Neural cell (in vitro differentiated cells): ENCODE measurements at regions not wholly inside any gene's neighbourhood (a gene's known extent, or its start where the extent isn't known, plus 50 kb on each side); places are given as distances from the start of the nearest gene placed in this dataset.

Experiments
- H2AFZ ChIP-seq: fragments of 200-600, 300-800 bp; sonication (generic), shearing (Covaris generic); 2 replicates; pipeline ENCODE4 v1.6.0; 2014; ENCODE audit warnings: low read depth, mild to moderate bottlenecking, antibody characterized with exemption, low read length, moderate library complexity
- H3F3A ChIP-seq: fragments of 200-600 bp; shearing (Covaris generic); 2 replicates; pipeline ENCODE4 v1.6.1; 2016; ENCODE audit warnings: mild to moderate bottlenecking, moderate library complexity, mixed read lengths, antibody characterized with exemption, low read length; ENCODE audit not compliant: insufficient read depth, poor library complexity, severe bottlenecking
- H3K27ac ChIP-seq: fragments of 200-600, 300-800 bp; sonication (generic), shearing (Covaris generic); 2 replicates; pipeline ENCODE4 v1.5.1; 2014; ENCODE audit warnings: mild to moderate bottlenecking, low read length, moderate library complexity
- H3K27me3 ChIP-seq: fragments of 300-800, 200-600 bp; sonication (generic), shearing (Covaris generic); 2 replicates; pipeline ENCODE4 v1.6.0; 2014; ENCODE audit warnings: mild to moderate bottlenecking, low read depth, low read length, moderate library complexity; ENCODE audit not compliant: insufficient read depth
- H3K36me3 ChIP-seq: fragments of 300-800, 200-600 bp; sonication (generic), shearing (Covaris generic); 2 replicates; pipeline ENCODE4 v1.5.1; 2014; ENCODE audit warnings: mild to moderate bottlenecking, antibody characterized with exemption, low read length, moderate library complexity; ENCODE audit not compliant: insufficient read depth
- H3K4me2 ChIP-seq: fragments of 300-800, 200-600 bp; sonication (generic), shearing (Covaris generic); 2 replicates; pipeline ENCODE4 v1.6.0; 2014; ENCODE audit warnings: mild to moderate bottlenecking, low read length
- H3K4me3 ChIP-seq: fragments of 300-800, 200-600 bp; sonication (generic), shearing (Covaris generic); 2 replicates; pipeline ENCODE4 v1.5.1; 2014; ENCODE audit warnings: mild to moderate bottlenecking, low read length, moderate library complexity
- H3K79me2 ChIP-seq: fragments of 200-600 bp; shearing (Covaris generic); replicated peaks from 2 replicates; pipeline ENCODE4 v1.6.0; 2014; ENCODE audit warnings: mild to moderate bottlenecking, low read length, moderate library complexity; ENCODE audit not compliant: insufficient read depth
- H3K9ac ChIP-seq: fragments of 300-800, 200-600 bp; sonication (generic), shearing (Covaris generic); 2 replicates; pipeline ENCODE4 v1.6.1; 2016; ENCODE audit warnings: mild to moderate bottlenecking, low read length, mixed read lengths
- H3K9me2 ChIP-seq: fragments of 200-600 bp; shearing (Covaris generic); 2 replicates; pipeline ENCODE4 v1.6.1; 2016; ENCODE audit warnings: mild to moderate bottlenecking, low read length, mixed read lengths; ENCODE audit not compliant: insufficient read depth
- H3K9me3 ChIP-seq: fragments of 200-600, 300-800 bp; sonication (generic), shearing (Covaris generic); 2 replicates; pipeline ENCODE4 v1.6.1; 2016; ENCODE audit warnings: mild to moderate bottlenecking, mixed run types, low read length, moderate library complexity, mixed read lengths
- H4K20me1 ChIP-seq: fragments of 200-600 bp; shearing (Covaris generic); 2 replicates; pipeline ENCODE4 v1.6.1; 2016; ENCODE audit warnings: mild to moderate bottlenecking, mixed run types; ENCODE audit not compliant: insufficient read depth
- EZH2 ChIP-seq: fragments of 200-600, 300-800 bp; shearing (Covaris generic), sonication (generic); IDR thresholded peaks from 2 replicates; pipeline ENCODE4 v1.6.1; 2014; ENCODE audit warnings: antibody characterized with exemption, low read length, borderline replicate concordance, mild to moderate bottlenecking; ENCODE audit not compliant: insufficient read depth, poor library complexity, severe bottlenecking
- MXI1 ChIP-seq: fragments of 450-650 bp; conservative IDR thresholded peaks from 2 replicates; pipeline ENCODE4 v1.6.1; 2014; ENCODE audit warnings: antibody characterized with exemption, mild to moderate bottlenecking; ENCODE audit not compliant: poor library complexity, severe bottlenecking
- POLR2AphosphoS5 ChIP-seq: IDR thresholded peaks from 2 replicates; pipeline ENCODE4 v1.6.1; 2012
- RAD21 ChIP-seq: fragments of 450-650 bp; conservative IDR thresholded peaks from 2 replicates; pipeline ENCODE4 v1.6.1; 2014; ENCODE audit warnings: antibody characterized with exemption, mild to moderate bottlenecking, moderate library complexity
- SMC3 ChIP-seq: fragments of 450-650 bp; conservative IDR thresholded peaks from 2 replicates; pipeline ENCODE4 v1.6.1; 2014; ENCODE audit warnings: antibody characterized with exemption, mild to moderate bottlenecking, moderate library complexity; ENCODE audit not compliant: poor library complexity
- TAF1 ChIP-seq: IDR thresholded peaks from 2 replicates; pipeline ENCODE4 v1.6.1; 2012; ENCODE audit warnings: low read depth
- TF ChIP-seq, protein P1 (sequence below): fragments of 450-650 bp; IDR thresholded peaks from 2 replicates; pipeline ENCODE4 v1.5.1; 2014; ENCODE audit warnings: antibody characterized with exemption, mild to moderate bottlenecking, moderate library complexity; ENCODE audit not compliant: poor library complexity, severe bottlenecking
- TF ChIP-seq, protein P2 (sequence below): IDR thresholded peaks from 2 replicates; pipeline ENCODE4 v1.6.1; 2012; ENCODE audit warnings: borderline replicate concordance

DNA sequence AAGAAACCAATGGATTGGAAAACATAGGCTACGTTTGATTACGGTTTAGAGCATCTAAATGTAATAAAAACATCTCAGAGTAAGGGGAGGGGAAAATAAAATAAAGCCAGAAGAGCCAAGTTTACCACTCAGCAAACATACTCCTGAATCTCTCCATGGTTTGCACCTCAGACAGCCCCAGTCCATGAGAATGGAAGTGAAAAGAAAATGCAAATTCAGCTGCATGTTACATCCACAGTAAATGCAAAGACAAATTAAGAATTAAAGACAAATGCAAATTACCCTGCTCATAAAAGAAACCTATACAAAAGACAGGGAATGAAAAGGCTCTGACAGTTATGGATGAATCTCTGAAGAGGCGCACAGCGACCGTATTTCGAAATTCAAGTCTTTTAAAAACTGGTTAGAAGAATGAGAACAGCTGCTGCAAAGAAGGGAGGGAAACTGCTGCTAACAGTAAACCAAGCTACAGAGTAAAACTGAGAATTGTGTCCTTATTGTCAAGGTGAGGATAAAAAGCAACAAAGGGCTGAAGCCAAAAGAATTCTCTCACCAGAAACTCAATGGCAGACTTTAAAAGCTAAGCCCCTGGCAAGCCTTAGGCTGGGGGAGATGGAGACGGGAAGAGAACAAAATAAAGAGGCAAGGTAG is 197.9 kb upstream of the ACVR2A start:
- H2AFZ ChIP-seq, result no peak overlapping the region
- H3K27ac ChIP-seq, result no peak overlapping the region

DNA sequence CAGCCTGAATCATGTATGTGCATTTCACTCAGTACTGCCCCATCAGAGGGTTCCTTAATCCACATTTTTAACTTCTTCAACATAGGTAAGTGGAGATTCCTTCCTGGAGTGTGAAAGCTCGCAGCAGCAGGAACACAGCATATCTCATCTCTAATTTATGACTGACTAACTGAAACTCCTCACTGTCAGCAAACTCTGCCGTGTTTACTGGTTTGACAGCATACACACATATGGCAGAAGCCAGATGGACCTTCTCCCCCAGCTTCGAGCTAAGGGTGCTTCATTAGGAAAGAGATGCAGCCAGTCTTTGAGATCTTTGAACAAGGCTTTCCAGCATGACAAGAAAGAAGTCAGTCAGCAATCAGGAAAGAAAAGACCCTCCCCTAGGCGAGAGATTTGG is 200.3 kb upstream of the ACVR2A start:
- no peaks in the 10 kb centered on the region for H3K79me2 ChIP-seq
- H3K36me3 ChIP-seq, result no peaks in the 10 kb centered on the region
- TF ChIP-seq RAD21, result no peak
- no peak overlapping the region for H3K9ac ChIP-seq
- no peak overlapping the region for H3K4me2 ChIP-seq
- no peaks in the 10 kb centered on the region for H3F3A ChIP-seq
- no peak overlapping the region for H3K27ac ChIP-seq
- no peaks in the 10 kb centered on the region for H3K9me3 ChIP-seq
- no peaks in the 10 kb centered on the region for H4K20me1 ChIP-seq
- no peaks in the 10 kb centered on the region for H3K9me2 ChIP-seq
- no peak overlapping the region for H3K4me3 ChIP-seq
- H3K27me3 ChIP-seq, result no peaks in the 10 kb centered on the region
- H2AFZ ChIP-seq, result no peak overlapping the region

More for the DNA sequence above, 197.9 kb upstream of the ACVR2A start:
- Histone ChIP-seq H3F3A (no peaks in the 10 kb centered on the region), H3K9ac (no peak overlapping the region), H3K36me3 (no peaks in the 10 kb centered on the region), H3K9me3 (no peaks in the 10 kb centered on the region), H3K4me3 (no peak overlapping the region), H4K20me1 (no peaks in the 10 kb centered on the region), H3K4me2 (no peak overlapping the region), H3K9me2 (no peaks in the 10 kb centered on the region), H3K79me2 (no peaks in the 10 kb centered on the region), H3K27me3 (no peaks in the 10 kb centered on the region)
- TF ChIP-seq, protein P1, sequence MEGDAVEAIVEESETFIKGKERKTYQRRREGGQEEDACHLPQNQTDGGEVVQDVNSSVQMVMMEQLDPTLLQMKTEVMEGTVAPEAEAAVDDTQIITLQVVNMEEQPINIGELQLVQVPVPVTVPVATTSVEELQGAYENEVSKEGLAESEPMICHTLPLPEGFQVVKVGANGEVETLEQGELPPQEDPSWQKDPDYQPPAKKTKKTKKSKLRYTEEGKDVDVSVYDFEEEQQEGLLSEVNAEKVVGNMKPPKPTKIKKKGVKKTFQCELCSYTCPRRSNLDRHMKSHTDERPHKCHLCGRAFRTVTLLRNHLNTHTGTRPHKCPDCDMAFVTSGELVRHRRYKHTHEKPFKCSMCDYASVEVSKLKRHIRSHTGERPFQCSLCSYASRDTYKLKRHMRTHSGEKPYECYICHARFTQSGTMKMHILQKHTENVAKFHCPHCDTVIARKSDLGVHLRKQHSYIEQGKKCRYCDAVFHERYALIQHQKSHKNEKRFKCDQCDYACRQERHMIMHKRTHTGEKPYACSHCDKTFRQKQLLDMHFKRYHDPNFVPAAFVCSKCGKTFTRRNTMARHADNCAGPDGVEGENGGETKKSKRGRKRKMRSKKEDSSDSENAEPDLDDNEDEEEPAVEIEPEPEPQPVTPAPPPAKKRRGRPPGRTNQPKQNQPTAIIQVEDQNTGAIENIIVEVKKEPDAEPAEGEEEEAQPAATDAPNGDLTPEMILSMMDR, result no peak
- TF ChIP-seq EZH2, result no peak
- TF ChIP-seq, protein P2, sequence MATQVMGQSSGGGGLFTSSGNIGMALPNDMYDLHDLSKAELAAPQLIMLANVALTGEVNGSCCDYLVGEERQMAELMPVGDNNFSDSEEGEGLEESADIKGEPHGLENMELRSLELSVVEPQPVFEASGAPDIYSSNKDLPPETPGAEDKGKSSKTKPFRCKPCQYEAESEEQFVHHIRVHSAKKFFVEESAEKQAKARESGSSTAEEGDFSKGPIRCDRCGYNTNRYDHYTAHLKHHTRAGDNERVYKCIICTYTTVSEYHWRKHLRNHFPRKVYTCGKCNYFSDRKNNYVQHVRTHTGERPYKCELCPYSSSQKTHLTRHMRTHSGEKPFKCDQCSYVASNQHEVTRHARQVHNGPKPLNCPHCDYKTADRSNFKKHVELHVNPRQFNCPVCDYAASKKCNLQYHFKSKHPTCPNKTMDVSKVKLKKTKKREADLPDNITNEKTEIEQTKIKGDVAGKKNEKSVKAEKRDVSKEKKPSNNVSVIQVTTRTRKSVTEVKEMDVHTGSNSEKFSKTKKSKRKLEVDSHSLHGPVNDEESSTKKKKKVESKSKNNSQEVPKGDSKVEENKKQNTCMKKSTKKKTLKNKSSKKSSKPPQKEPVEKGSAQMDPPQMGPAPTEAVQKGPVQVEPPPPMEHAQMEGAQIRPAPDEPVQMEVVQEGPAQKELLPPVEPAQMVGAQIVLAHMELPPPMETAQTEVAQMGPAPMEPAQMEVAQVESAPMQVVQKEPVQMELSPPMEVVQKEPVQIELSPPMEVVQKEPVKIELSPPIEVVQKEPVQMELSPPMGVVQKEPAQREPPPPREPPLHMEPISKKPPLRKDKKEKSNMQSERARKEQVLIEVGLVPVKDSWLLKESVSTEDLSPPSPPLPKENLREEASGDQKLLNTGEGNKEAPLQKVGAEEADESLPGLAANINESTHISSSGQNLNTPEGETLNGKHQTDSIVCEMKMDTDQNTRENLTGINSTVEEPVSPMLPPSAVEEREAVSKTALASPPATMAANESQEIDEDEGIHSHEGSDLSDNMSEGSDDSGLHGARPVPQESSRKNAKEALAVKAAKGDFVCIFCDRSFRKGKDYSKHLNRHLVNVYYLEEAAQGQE, result no peak

DNA sequence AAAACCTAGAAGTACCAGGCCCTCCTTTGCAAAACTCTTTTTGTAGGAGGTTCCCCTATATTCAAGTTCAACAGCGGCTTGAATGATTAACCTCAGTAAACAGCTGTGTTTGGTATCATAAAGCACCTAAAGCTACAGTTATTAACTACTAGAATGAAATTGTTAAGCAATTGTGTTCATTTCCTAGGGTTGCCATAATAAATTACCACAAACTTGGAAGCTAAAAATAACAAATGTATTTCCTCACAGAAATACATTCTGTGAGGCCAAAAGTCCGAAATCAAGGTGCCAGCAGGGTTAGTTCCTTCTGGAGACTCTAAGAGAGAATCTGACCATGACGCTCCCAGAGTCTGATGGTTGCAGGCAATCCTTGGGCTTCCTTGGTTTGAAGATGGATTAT is 202.1 kb upstream of the ACVR2A start:
- Histone ChIP-seq H3K4me3 (no peak overlapping the region), H2AFZ (no peak overlapping the region)

More for the DNA sequence above, 202.1 kb upstream of the ACVR2A start:
- Histone ChIP-seq H3K9ac (no peak overlapping the region), H3K9me3 (no peaks in the 10 kb centered on the region), H3K27me3 (no peaks in the 10 kb centered on the region), H3K4me2 (no peak overlapping the region), H3K36me3 (no peaks in the 10 kb centered on the region), H3K27ac (no peak overlapping the region), H3K9me2 (no peaks in the 10 kb centered on the region), H3F3A (no peaks in the 10 kb centered on the region), H4K20me1 (no peaks in the 10 kb centered on the region), H3K79me2 (no peaks in the 10 kb centered on the region)
- TF ChIP-seq TAF1, result no peak
- TF ChIP-seq, protein P1, result no peak
- no peak for TF ChIP-seq SMC3
- TF ChIP-seq POLR2AphosphoS5, result no peak
- no peak for TF ChIP-seq RAD21
- TF ChIP-seq MXI1, result no peak
